ENCODE measurements at regions not wholly inside any gene's neighbourhood (a gene's known extent, or its start where the extent isn't known, plus 50 kb on each side); places are given as distances from the start of the nearest gene placed in this dataset.

- DNase-seq, result no peak
Observed at GRCh38 chrY:21175505-21175904, 335.6 kb upstream of the RBMY1B start.

GRCh38 chrY:21177306-21177800 is 333.8 kb upstream of the RBMY1B start:
- DNase-seq, result peak in 1 of 2 donors; percentile 18

GRCh38 chrY:21178281-21178680 is 332.9 kb upstream of the RBMY1B start:
- no peak for DNase-seq

GRCh38 chrY:21180921-21181320 is 330.2 kb upstream of the RBMY1B start:
- DNase-seq, result no peak

GRCh38 chrY:21184271-21184670 is 326.9 kb upstream of the RBMY1B start:
- DNase-seq, result no peak

- DNase-seq, result no peak
Observed at GRCh38 chrY:21185419-21186105, 325.6 kb upstream of the RBMY1B start.

- DNase-seq, result no peak
Observed at GRCh38 chrY:21192694-21193093, 318.4 kb upstream of the RBMY1B start.

GRCh38 chrY:21200246-21200645 is 310.9 kb upstream of the RBMY1B start:
- DNase-seq, result no peak

- no peak for DNase-seq
Observed at GRCh38 chrY:21227849-21228248, 283.3 kb upstream of the RBMY1B start.

- DNase-seq, result peak in 1 of 2 donors; percentile 93
Observed at GRCh38 chrY:21240221-21240620, 270.9 kb upstream of the RBMY1B start.

- DNase-seq, result no peak
Observed at GRCh38 chrY:21240662-21241310, 270.4 kb upstream of the RBMY1B start.

GRCh38 chrY:21242793-21243192 is 268.3 kb upstream of the RBMY1B start:
- no peak for DNase-seq

GRCh38 chrY:21246780-21247179 is 264.4 kb upstream of the RBMY1B start:
- no peak for DNase-seq

- DNase-seq, result no peak
Observed at GRCh38 chrY:21248591-21248990, 262.5 kb upstream of the RBMY1B start.

- no peak for DNase-seq
Observed at GRCh38 chrY:21253455-21254248, 257.5 kb upstream of the RBMY1B start.

- DNase-seq, result no peak
Observed at GRCh38 chrY:21254476-21254875, 256.7 kb upstream of the RBMY1B start.

- peak in 1 of 2 donors; percentile 83 for DNase-seq
Observed at GRCh38 chrY:21256820-21257219, 254.3 kb upstream of the RBMY1B start.

GRCh38 chrY:21259707-21260106 is 251.4 kb upstream of the RBMY1B start:
- DNase-seq, result no peak

- no peak for DNase-seq
Observed at GRCh38 chrY:21260325-21260724, 250.8 kb upstream of the RBMY1B start.

- DNase-seq, result no peak
Observed at GRCh38 chrY:21261158-21261557, 250.0 kb upstream of the RBMY1B start.

- no peak for DNase-seq
Observed at GRCh38 chrY:21266751-21267150, 244.4 kb upstream of the RBMY1B start.

- no peak for DNase-seq
Observed at GRCh38 chrY:21267164-21267563, 244.0 kb upstream of the RBMY1B start.

GRCh38 chrY:21287769-21288168 is 223.4 kb upstream of the RBMY1B start:
- no peak for DNase-seq

- no peak for DNase-seq
Observed at GRCh38 chrY:21288908-21289307, 222.2 kb upstream of the RBMY1B start.
